CD14-positive monocyte (primary cell): ENCODE measurements at regions not wholly inside any gene's neighbourhood (a gene's known extent, or its start where the extent isn't known, plus 50 kb on each side); places are given as distances from the start of the nearest gene placed in this dataset.

Experiments
- DNase-seq, 3 donors: peaks; one replicate each; pipeline ENCODE4 v3.0.0-alpha.2; 2011 to 2022
- H2AFZ ChIP-seq: 2 replicates; pipeline ENCODE4 v1.6.0; 2012; ENCODE audit warnings: mild to moderate bottlenecking, low read depth, low read length, inconsistent platforms; ENCODE audit not compliant: insufficient read depth, poor library complexity, severe bottlenecking
- H3K27ac ChIP-seq, 2 donors: 1 replicate in 1 of 2; 2 replicates in 1 of 2; pipeline ENCODE4 v1.5.1; 2012 to 2013; ENCODE audit warnings: low read length in 2 of 2, control low read depth in 1 of 2, inconsistent platforms in 1 of 2, low read depth in 1 of 2, mild to moderate bottlenecking in 1 of 2
- H3K27me3 ChIP-seq, 2 donors: one replicate each; pipeline versions ENCODE4 v1.6.0 to v1.6.1; 2011 to 2013; ENCODE audit warnings: low read length in 2 of 2; ENCODE audit not compliant: control insufficient read depth in 2 of 2, insufficient read depth in 2 of 2
- H3K36me3 ChIP-seq, 2 donors: replicated peaks in 1 of 2; 1 replicate in 1 of 2; 2 replicates in 1 of 2; pipeline versions ENCODE4 v1.5.1 to v1.6.1; 2012 to 2013; ENCODE audit warnings: low read length in 2 of 2, control low read depth in 1 of 2, inconsistent platforms in 1 of 2, mild to moderate bottlenecking in 1 of 2; ENCODE audit not compliant: insufficient read depth in 2 of 2, control insufficient read depth in 1 of 2
- H3K4me1 ChIP-seq, 2 donors: 1 replicate in 1 of 2; 2 replicates in 1 of 2; pipeline versions ENCODE4 v1.5.1 to v1.6.1; 2012 to 2013; ENCODE audit warnings: low read length in 2 of 2, control low read depth in 1 of 2, inconsistent platforms in 1 of 2, mild to moderate bottlenecking in 1 of 2, moderate library complexity in 1 of 2; ENCODE audit not compliant: insufficient read depth in 2 of 2, control insufficient read depth in 1 of 2
- H3K4me2 ChIP-seq: replicated peaks from 2 replicates; pipeline ENCODE3; 2012; ENCODE audit warnings: low read length, moderate library complexity, mild to moderate bottlenecking; ENCODE audit not compliant: poor library complexity, severe bottlenecking; ENCODE audit errors: extremely low read depth
- H3K4me3 ChIP-seq, 3 experiments: fragments of 200-600 bp in 1 of 3; sonication (generic) in 1 of 3; replicated peaks in 1 of 3; 1 replicate in 2 of 3; 2 replicates in 1 of 3; pipeline ENCODE4 v1.5.1; 2011 to 2013; ENCODE audit warnings: low read length in 3 of 3, mild to moderate bottlenecking in 3 of 3, control low read depth in 2 of 3, low read depth in 2 of 3, inconsistent platforms in 1 of 3, moderate library complexity in 1 of 3
- H3K79me2 ChIP-seq: 2 replicates; pipeline ENCODE4 v1.6.0; 2012; ENCODE audit warnings: mild to moderate bottlenecking, control low read depth, inconsistent platforms, low read length, moderate library complexity; ENCODE audit not compliant: insufficient read depth
- H3K9ac ChIP-seq: 2 replicates; pipeline ENCODE4 v1.6.0; 2017; ENCODE audit warnings: low read length, mild to moderate bottlenecking; ENCODE audit not compliant: insufficient read depth, poor library complexity, severe bottlenecking
- H3K9me3 ChIP-seq, 2 donors: replicated peaks in 1 of 2; 1 replicate in 1 of 2; 2 replicates in 1 of 2; pipeline versions ENCODE4 v1.5.1 to v1.6.1; 2012 to 2013; ENCODE audit warnings: low read length in 2 of 2, control low read depth in 1 of 2; ENCODE audit not compliant: control insufficient read depth in 1 of 2, insufficient read depth in 1 of 2
- H4K20me1 ChIP-seq: 2 replicates; pipeline ENCODE4 v1.6.0; 2012; ENCODE audit warnings: mild to moderate bottlenecking, low read length, control low read depth, moderate library complexity; ENCODE audit not compliant: insufficient read depth
- H3K27ac Mint-ChIP-seq, 7 donors: one replicate each; pipeline ENCODE4 v1.8.0; 2020; ENCODE audit warnings: mild to moderate bottlenecking in 7 of 7, mixed read lengths in 7 of 7, moderate library complexity in 6 of 7, inconsistent platforms in 2 of 7
- H3K27me3 Mint-ChIP-seq, 3 donors: one replicate each; pipeline ENCODE4 v1.8.0; 2021 to 2022; ENCODE audit warnings: low read depth in 3 of 3, mild to moderate bottlenecking in 3 of 3, mixed read lengths in 3 of 3, moderate library complexity in 3 of 3, inconsistent platforms in 1 of 3
- H3K36me3 Mint-ChIP-seq, 2 donors: one replicate each; pipeline ENCODE4 v1.8.0; 2020; ENCODE audit warnings: mixed read lengths in 2 of 2, inconsistent platforms in 1 of 2, mild to moderate bottlenecking in 1 of 2
- H3K4me1 Mint-ChIP-seq: one replicate; pipeline ENCODE4 v1.8.0; 2020; ENCODE audit warnings: mild to moderate bottlenecking, mixed read lengths
- H3K4me3 Mint-ChIP-seq, 2 donors: one replicate each; pipeline ENCODE4 v1.8.0; 2020; ENCODE audit warnings: mild to moderate bottlenecking in 2 of 2, mixed read lengths in 2 of 2, moderate library complexity in 1 of 2
- H3K9me3 Mint-ChIP-seq, 7 donors: one replicate each; pipeline ENCODE4 v1.8.0; 2020 to 2022; ENCODE audit warnings: mixed read lengths in 7 of 7, mild to moderate bottlenecking in 6 of 7, moderate library complexity in 6 of 7, inconsistent platforms in 2 of 7
- CTCF ChIP-seq: fragments of 200-600 bp; IDR thresholded peaks from one replicate; pipeline ENCODE4 v1.8.0; 2022; ENCODE audit warnings: antibody characterized with exemption, mild to moderate bottlenecking
- WGBS: methylation state at CpG from one replicate; pipeline ENCODE4 v1.1.5; 2013; ENCODE audit warnings: missing lambda C conversion rate; ENCODE audit not compliant: insufficient coverage; 5-methylcytosine and 5-hydroxymethylcytosine counted together
- intact Hi-C, 2 donors: fragments of 100-400 bp; cut with micrococcal nuclease; formaldehyde crosslinking; loops; one replicate each; pipeline versions ENCODE4 v1.15.0 to v1.15.1; 2023

GRCh38 chr3:44185396-44185915, 56.2 kb upstream of the TOPAZ1 start:
- intact Hi-C loops: no loop called here
- H4K20me1 ChIP-seq: no peaks in the 10 kb centered on the region
- no peak overlapping the region for H3K4me3 ChIP-seq
- Mint-ChIP-seq H3K4me3 (no peak overlapping the region), H3K9me3 (peaks cover 0 to 8% (median 7%) of the 10 kb centered on the region in 7 donors), H3K27ac (no peak overlapping the region), H3K27me3 (peaks cover 3 to 10% (median 9%) of the 10 kb centered on the region in 3 donors), H3K4me1 (peaks cover 8% of the 10 kb centered on the region), H3K36me3 (no peaks in the 10 kb centered on the region)
- H3K9me3 ChIP-seq: peaks cover 0 to 3% of the 10 kb centered on the region in 2 donors
- H3K27me3 ChIP-seq: no peaks in the 10 kb centered on the region
- no peak for TF ChIP-seq CTCF
- no peak overlapping the region for H3K9ac ChIP-seq
- peaks cover 4 to 5% of the 10 kb centered on the region in 2 donors for H3K4me1 ChIP-seq
- H3K36me3 ChIP-seq: no peaks in the 10 kb centered on the region
- 100% methylated on average over 1 of the region's 4 CpGs for WGBS
- H3K4me2 ChIP-seq: no peak overlapping the region
- H2AFZ ChIP-seq: no peak overlapping the region
- DNase-seq: no peak
- no peaks in the 10 kb centered on the region for H3K79me2 ChIP-seq
- no peak overlapping the region for H3K27ac ChIP-seq

GRCh38 chr3:44186111-44186672, 55.5 kb upstream of the TOPAZ1 start:
- Mint-ChIP-seq H3K4me1 (peaks cover 8% of the 10 kb centered on the region), H3K4me3 (no peak overlapping the region), H3K36me3 (no peaks in the 10 kb centered on the region), H3K9me3 (peaks cover under 1 to 9% (median 7%) of the 10 kb centered on the region in 7 donors), H3K27me3 (peaks cover 3 to 10% (median 9%) of the 10 kb centered on the region in 3 donors), H3K27ac (no peak overlapping the region)
- Histone ChIP-seq H3K4me3 (no peak overlapping the region), H3K4me2 (no peak overlapping the region), H2AFZ (no peak overlapping the region), H3K9ac (no peak overlapping the region), H3K79me2 (no peaks in the 10 kb centered on the region), H3K27ac (no peak overlapping the region), H3K27me3 (no peaks in the 10 kb centered on the region), H3K9me3 (peaks cover 0 to 5% of the 10 kb centered on the region in 2 donors), H3K36me3 (no peaks in the 10 kb centered on the region), H4K20me1 (no peaks in the 10 kb centered on the region), H3K4me1 (peaks cover 4 to 5% of the 10 kb centered on the region in 2 donors)
- no peak for TF ChIP-seq CTCF
- DNase-seq: no peak
- 93% methylated on average over 1 of the region's 2 CpGs for WGBS
- intact Hi-C loops: no loop called here
